PC-3 (cell line): ENCODE measurements at regions not wholly inside any gene's neighbourhood (a gene's known extent, or its start where the extent isn't known, plus 50 kb on each side); places are given as distances from the start of the nearest gene placed in this dataset.

Experiments
- CTCF ChIP-seq: fragments of 300-600 bp; sonication (generic); conservative IDR thresholded peaks from 2 replicates; pipeline ENCODE4 v1.5.1; 2017; ENCODE audit warnings: antibody characterized with exemption, low read depth, mild to moderate bottlenecking, low read length
- EZH2 ChIP-seq: fragments of 300-600 bp; sonication (generic); IDR thresholded peaks from one replicate; pipeline ENCODE4 v1.6.1; 2017; ENCODE audit warnings: antibody characterized with exemption, mild to moderate bottlenecking, low read length; ENCODE audit not compliant: unreplicated experiment

GRCh38 chr3:124593442-124593829 lies 136.8 kb upstream of the UMPS start:
- no peak for TF ChIP-seq CTCF
- no peak for TF ChIP-seq EZH2
